CD14-positive monocyte (primary cell): ENCODE measurements at regions not wholly inside any gene's neighbourhood (a gene's known extent, or its start where the extent isn't known, plus 50 kb on each side); places are given as distances from the start of the nearest gene placed in this dataset.

Experiments used
- DNase-seq, 3 donors: peaks; one replicate each; pipeline ENCODE4 v3.0.0-alpha.2; 2011 to 2022
- H2AFZ ChIP-seq: 2 replicates; pipeline ENCODE4 v1.6.0; 2012; ENCODE audit warnings: mild to moderate bottlenecking, low read depth, low read length, inconsistent platforms; ENCODE audit not compliant: insufficient read depth, poor library complexity, severe bottlenecking
- H3K27ac ChIP-seq, 2 donors: 1 replicate in 1 of 2; 2 replicates in 1 of 2; pipeline ENCODE4 v1.5.1; 2012 to 2013; ENCODE audit warnings: low read length in 2 of 2, control low read depth in 1 of 2, inconsistent platforms in 1 of 2, low read depth in 1 of 2, mild to moderate bottlenecking in 1 of 2
- H3K27me3 ChIP-seq, 2 donors: one replicate each; pipeline versions ENCODE4 v1.6.0 to v1.6.1; 2011 to 2013; ENCODE audit warnings: low read length in 2 of 2; ENCODE audit not compliant: control insufficient read depth in 2 of 2, insufficient read depth in 2 of 2
- H3K36me3 ChIP-seq, 2 donors: replicated peaks in 1 of 2; 1 replicate in 1 of 2; 2 replicates in 1 of 2; pipeline versions ENCODE4 v1.5.1 to v1.6.1; 2012 to 2013; ENCODE audit warnings: low read length in 2 of 2, control low read depth in 1 of 2, inconsistent platforms in 1 of 2, mild to moderate bottlenecking in 1 of 2; ENCODE audit not compliant: insufficient read depth in 2 of 2, control insufficient read depth in 1 of 2
- H3K4me1 ChIP-seq, 2 donors: 1 replicate in 1 of 2; 2 replicates in 1 of 2; pipeline versions ENCODE4 v1.5.1 to v1.6.1; 2012 to 2013; ENCODE audit warnings: low read length in 2 of 2, control low read depth in 1 of 2, inconsistent platforms in 1 of 2, mild to moderate bottlenecking in 1 of 2, moderate library complexity in 1 of 2; ENCODE audit not compliant: insufficient read depth in 2 of 2, control insufficient read depth in 1 of 2
- H3K4me2 ChIP-seq: replicated peaks from 2 replicates; pipeline ENCODE3; 2012; ENCODE audit warnings: low read length, moderate library complexity, mild to moderate bottlenecking; ENCODE audit not compliant: poor library complexity, severe bottlenecking; ENCODE audit errors: extremely low read depth
- H3K4me3 ChIP-seq, 3 experiments: fragments of 200-600 bp in 1 of 3; sonication (generic) in 1 of 3; replicated peaks in 1 of 3; 1 replicate in 2 of 3; 2 replicates in 1 of 3; pipeline ENCODE4 v1.5.1; 2011 to 2013; ENCODE audit warnings: low read length in 3 of 3, mild to moderate bottlenecking in 3 of 3, control low read depth in 2 of 3, low read depth in 2 of 3, inconsistent platforms in 1 of 3, moderate library complexity in 1 of 3
- H3K79me2 ChIP-seq: 2 replicates; pipeline ENCODE4 v1.6.0; 2012; ENCODE audit warnings: mild to moderate bottlenecking, control low read depth, inconsistent platforms, low read length, moderate library complexity; ENCODE audit not compliant: insufficient read depth
- H3K9ac ChIP-seq: 2 replicates; pipeline ENCODE4 v1.6.0; 2017; ENCODE audit warnings: low read length, mild to moderate bottlenecking; ENCODE audit not compliant: insufficient read depth, poor library complexity, severe bottlenecking
- H3K9me3 ChIP-seq, 2 donors: replicated peaks in 1 of 2; 1 replicate in 1 of 2; 2 replicates in 1 of 2; pipeline versions ENCODE4 v1.5.1 to v1.6.1; 2012 to 2013; ENCODE audit warnings: low read length in 2 of 2, control low read depth in 1 of 2; ENCODE audit not compliant: control insufficient read depth in 1 of 2, insufficient read depth in 1 of 2
- H4K20me1 ChIP-seq: 2 replicates; pipeline ENCODE4 v1.6.0; 2012; ENCODE audit warnings: mild to moderate bottlenecking, low read length, control low read depth, moderate library complexity; ENCODE audit not compliant: insufficient read depth
- H3K27ac Mint-ChIP-seq, 7 donors: one replicate each; pipeline ENCODE4 v1.8.0; 2020; ENCODE audit warnings: mild to moderate bottlenecking in 7 of 7, mixed read lengths in 7 of 7, moderate library complexity in 6 of 7, inconsistent platforms in 2 of 7
- H3K27me3 Mint-ChIP-seq, 3 donors: one replicate each; pipeline ENCODE4 v1.8.0; 2021 to 2022; ENCODE audit warnings: low read depth in 3 of 3, mild to moderate bottlenecking in 3 of 3, mixed read lengths in 3 of 3, moderate library complexity in 3 of 3, inconsistent platforms in 1 of 3
- H3K36me3 Mint-ChIP-seq, 2 donors: one replicate each; pipeline ENCODE4 v1.8.0; 2020; ENCODE audit warnings: mixed read lengths in 2 of 2, inconsistent platforms in 1 of 2, mild to moderate bottlenecking in 1 of 2
- H3K4me1 Mint-ChIP-seq: one replicate; pipeline ENCODE4 v1.8.0; 2020; ENCODE audit warnings: mild to moderate bottlenecking, mixed read lengths
- H3K4me3 Mint-ChIP-seq, 2 donors: one replicate each; pipeline ENCODE4 v1.8.0; 2020; ENCODE audit warnings: mild to moderate bottlenecking in 2 of 2, mixed read lengths in 2 of 2, moderate library complexity in 1 of 2
- H3K9me3 Mint-ChIP-seq, 7 donors: one replicate each; pipeline ENCODE4 v1.8.0; 2020 to 2022; ENCODE audit warnings: mixed read lengths in 7 of 7, mild to moderate bottlenecking in 6 of 7, moderate library complexity in 6 of 7, inconsistent platforms in 2 of 7
- WGBS: methylation state at CpG from one replicate; pipeline ENCODE4 v1.1.5; 2013; ENCODE audit warnings: missing lambda C conversion rate; ENCODE audit not compliant: insufficient coverage; 5-methylcytosine and 5-hydroxymethylcytosine counted together
- intact Hi-C, 2 donors: fragments of 100-400 bp; cut with micrococcal nuclease; formaldehyde crosslinking; loops; one replicate each; pipeline versions ENCODE4 v1.15.0 to v1.15.1; 2023
- TF ChIP-seq, protein P1 (sequence below): fragments of 200-600 bp; IDR thresholded peaks from one replicate; pipeline ENCODE4 v1.8.0; 2022; ENCODE audit warnings: antibody characterized with exemption, mild to moderate bottlenecking

GRCh38 chr1:29670752-29671151 lies 434.4 kb downstream of the PTPRU start:
- intact Hi-C loops, result no loop called here
- Histone ChIP-seq H3K4me1 (no peaks in the 10 kb centered on the region), H3K27me3 (peaks cover 2 to 11% of the 10 kb centered on the region in 2 donors), H3K4me3 (no peak overlapping the region), H3K9me3 (no peaks in the 10 kb centered on the region), H2AFZ (no peak overlapping the region), H3K9ac (no peak overlapping the region), H3K27ac (no peak overlapping the region), H3K79me2 (no peaks in the 10 kb centered on the region), H3K36me3 (no peaks in the 10 kb centered on the region), H4K20me1 (no peaks in the 10 kb centered on the region), H3K4me2 (no peak overlapping the region)
- H3K27me3 Mint-ChIP-seq, result peaks cover 6 to 15% (median 11%) of the 10 kb centered on the region in 3 donors
- H3K9me3 Mint-ChIP-seq, result peaks cover 0 to 3% (median 0%) of the 10 kb centered on the region in 7 donors
- DNase-seq, result no peak
- no peak overlapping the region for H3K4me3 Mint-ChIP-seq
- 96% methylated on average over 4 of the region's 7 CpGs for WGBS
- no peaks in the 10 kb centered on the region for H3K4me1 Mint-ChIP-seq
- no peak overlapping the region for H3K27ac Mint-ChIP-seq
- no peaks in the 10 kb centered on the region for H3K36me3 Mint-ChIP-seq
- TF ChIP-seq, protein P1, sequence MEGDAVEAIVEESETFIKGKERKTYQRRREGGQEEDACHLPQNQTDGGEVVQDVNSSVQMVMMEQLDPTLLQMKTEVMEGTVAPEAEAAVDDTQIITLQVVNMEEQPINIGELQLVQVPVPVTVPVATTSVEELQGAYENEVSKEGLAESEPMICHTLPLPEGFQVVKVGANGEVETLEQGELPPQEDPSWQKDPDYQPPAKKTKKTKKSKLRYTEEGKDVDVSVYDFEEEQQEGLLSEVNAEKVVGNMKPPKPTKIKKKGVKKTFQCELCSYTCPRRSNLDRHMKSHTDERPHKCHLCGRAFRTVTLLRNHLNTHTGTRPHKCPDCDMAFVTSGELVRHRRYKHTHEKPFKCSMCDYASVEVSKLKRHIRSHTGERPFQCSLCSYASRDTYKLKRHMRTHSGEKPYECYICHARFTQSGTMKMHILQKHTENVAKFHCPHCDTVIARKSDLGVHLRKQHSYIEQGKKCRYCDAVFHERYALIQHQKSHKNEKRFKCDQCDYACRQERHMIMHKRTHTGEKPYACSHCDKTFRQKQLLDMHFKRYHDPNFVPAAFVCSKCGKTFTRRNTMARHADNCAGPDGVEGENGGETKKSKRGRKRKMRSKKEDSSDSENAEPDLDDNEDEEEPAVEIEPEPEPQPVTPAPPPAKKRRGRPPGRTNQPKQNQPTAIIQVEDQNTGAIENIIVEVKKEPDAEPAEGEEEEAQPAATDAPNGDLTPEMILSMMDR, result no peak

DNA sequence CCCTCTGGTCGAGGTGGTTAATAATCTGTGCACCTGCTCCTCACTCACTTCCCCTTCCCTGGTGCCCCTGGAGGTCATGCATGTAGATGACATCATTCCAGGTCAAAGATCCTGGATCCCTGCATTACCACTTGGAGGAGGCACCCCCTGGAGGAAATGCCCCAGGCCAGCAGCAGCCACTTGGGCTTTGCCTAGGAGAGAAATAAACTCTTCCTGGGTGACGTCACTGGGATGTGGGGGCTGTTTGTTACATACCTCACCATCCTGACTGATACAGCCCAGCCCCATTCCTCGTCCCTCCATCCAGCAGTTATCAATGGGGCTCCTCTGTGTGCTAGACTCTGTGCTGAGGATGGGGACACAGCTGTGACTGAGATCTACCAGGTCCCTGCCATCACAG lies 433.6 kb downstream of the PTPRU start:
- Histone ChIP-seq H3K27ac (no peak overlapping the region), H3K9me3 (no peaks in the 10 kb centered on the region), H3K4me2 (no peak overlapping the region), H3K4me1 (no peaks in the 10 kb centered on the region), H3K36me3 (no peaks in the 10 kb centered on the region), H3K9ac (no peak overlapping the region), H4K20me1 (no peaks in the 10 kb centered on the region), H3K4me3 (no peak overlapping the region), H3K27me3 (peaks cover 6 to 11% of the 10 kb centered on the region in 2 donors), H2AFZ (no peak overlapping the region), H3K79me2 (no peaks in the 10 kb centered on the region)
- no peak for DNase-seq
- H3K4me3 Mint-ChIP-seq, result no peak overlapping the region
- peaks cover 0 to under 1% (median 0%) of the 10 kb centered on the region in 7 donors for H3K9me3 Mint-ChIP-seq
- TF ChIP-seq, protein P1, result no peak
- peak overlapping the region in 1 of 7 donors; percentile 4 for H3K27ac Mint-ChIP-seq
- H3K27me3 Mint-ChIP-seq, result peaks cover 10 to 21% (median 12%) of the 10 kb centered on the region in 3 donors
- intact Hi-C loops, result no loop called here
- 100% methylated on average over 1 of the region's 3 CpGs for WGBS
- no peaks in the 10 kb centered on the region for H3K36me3 Mint-ChIP-seq
- no peaks in the 10 kb centered on the region for H3K4me1 Mint-ChIP-seq
